Skin of body (tissue), 1 donor: ENCODE measurements at regions not wholly inside any gene's neighbourhood (a gene's known extent, or its start where the extent isn't known, plus 50 kb on each side); places are given as distances from the start of the nearest gene placed in this dataset.
"Not testable (repeated sequence)": the region's sequence is repeated elsewhere in the genome, so short reads cannot be mapped to it uniquely, and the experiment has no call there.

Experiments
- DNase-seq: peaks from one replicate; lab custom pipeline; 2025; lab: John Stamatoyannopoulos, UW

GRCh38 chrX:66914080-66914479 lies 275.2 kb upstream of the EDA2R start:
- DNase-seq = no peak

DNA sequence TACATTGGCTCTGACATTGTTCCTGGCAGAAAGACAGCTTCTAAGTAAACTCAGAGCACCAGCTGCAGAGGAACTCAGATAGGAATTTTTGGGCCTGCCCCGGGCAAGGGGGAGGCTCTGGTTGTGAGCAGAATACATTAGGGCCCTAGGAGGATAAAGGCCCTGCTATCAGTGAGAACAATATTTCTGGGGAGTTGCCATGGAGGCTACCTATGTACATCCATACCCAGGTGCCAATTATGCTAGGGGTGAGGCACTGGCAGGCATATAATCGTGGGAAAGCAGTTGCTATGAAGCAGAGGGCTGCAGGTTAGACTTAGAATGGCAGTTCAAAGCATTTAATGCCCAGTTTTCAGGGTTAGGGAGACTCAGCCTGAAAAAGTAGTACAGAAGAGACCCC lies 273.5 kb upstream of the EDA2R start:
- no peak for DNase-seq

GRCh38 chrX:66902081-66902480 lies 263.2 kb upstream of the EDA2R start:
- no peak for DNase-seq

DNA sequence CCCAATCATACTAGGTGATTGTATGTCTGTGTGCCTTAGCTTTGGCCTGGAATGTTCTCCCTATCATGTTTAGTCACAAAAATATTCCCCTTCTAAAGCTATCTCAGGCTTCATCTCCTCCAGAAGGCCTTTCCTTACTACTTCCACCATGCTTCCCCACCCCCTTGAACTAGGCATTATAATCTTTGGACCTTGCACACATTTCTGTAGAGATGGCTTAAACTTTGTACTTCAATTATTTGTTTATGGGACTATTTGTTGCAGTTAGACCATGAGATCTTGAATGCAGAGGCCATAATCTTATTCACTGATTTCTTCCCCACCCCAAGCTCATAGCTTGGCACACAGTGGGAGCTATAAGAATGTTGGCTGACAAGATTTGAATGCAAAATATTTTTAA lies 262.0 kb upstream of the EDA2R start:
- DNase-seq = no peak

DNA sequence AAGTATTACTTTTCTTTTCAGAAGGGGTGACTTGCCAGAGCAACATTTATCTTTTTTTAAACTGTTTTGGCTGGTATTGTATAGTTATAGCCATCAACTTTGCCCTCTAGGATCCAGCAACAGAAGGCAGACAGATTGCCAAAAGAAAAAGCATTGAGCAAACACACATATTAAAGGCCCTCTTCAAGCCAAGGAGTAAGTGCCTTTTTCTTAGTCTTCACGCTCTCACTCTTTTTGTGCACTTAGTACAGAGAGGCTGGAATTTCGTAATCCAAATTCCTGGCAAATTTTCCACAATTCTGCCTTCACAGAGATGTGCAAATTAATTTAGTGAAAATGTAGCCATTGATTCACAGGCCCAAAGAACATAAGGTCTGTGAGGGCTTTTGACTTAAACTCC lies 253.1 kb upstream of the EDA2R start:
- no peak for DNase-seq

DNA sequence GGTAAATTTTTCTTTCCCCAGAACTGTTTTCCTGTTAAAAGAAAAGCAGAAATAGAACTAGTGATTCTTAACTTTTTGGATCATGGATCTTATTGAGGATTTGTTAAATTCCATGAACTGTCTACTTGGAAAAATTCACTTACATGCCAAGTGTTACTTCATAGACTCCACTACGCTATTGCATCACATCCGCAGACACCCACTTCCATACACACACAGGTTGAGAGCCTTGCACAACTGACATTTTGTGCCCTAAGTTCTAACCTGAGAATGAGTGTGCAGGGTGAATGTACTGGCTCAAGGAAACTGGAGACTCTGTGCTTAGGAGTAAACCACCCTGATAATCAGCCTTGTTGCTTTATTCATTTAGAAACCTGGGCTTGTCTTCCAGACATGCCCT lies 250.5 kb upstream of the EDA2R start:
- DNase-seq = no peak

- DNase-seq = no peak
Observed at GRCh38 chrX:66882101-66882500, 243.2 kb upstream of the EDA2R start.

DNA sequence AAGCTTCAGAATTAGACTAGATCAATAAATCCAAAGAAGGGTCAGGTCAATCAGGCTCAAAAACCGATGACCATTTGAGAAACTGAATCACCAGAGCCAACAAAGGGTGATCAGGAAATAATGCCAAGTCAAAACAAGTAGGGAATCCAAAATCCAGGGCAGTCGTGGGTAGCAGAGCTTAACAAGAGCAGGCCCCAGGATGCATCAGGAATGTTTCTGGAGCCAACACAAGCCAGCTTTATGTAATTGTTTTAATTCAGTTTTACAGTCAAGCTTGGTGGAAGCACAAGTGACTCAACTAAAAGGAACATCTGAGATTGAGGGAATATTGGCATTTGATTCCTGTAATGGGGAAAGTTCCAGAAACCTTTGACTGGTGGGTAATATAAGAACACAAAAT lies 237.9 kb upstream of the EDA2R start:
- DNase-seq = no peak

DNA sequence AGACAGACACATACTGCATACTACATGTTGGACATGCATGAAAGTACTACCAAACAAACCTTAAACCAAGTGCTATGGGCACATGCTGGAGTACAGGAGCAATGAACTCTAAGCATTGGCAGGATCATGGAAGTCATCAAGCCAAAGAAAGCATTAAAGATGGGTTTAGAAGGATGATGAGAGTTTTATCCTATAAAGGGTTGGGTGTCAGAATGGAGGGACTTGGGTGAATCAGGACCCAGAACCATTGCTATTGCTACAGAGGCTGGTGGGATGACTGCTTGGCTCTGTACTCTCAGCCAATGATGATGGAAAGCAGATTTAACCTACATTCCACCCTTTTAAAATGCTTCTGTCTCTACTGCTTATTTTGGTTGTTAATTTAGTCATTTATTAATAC lies 233.9 kb upstream of the EDA2R start:
- no peak for DNase-seq

GRCh38 chrX:66863721-66864120 lies 224.8 kb upstream of the EDA2R start:
- no peak for DNase-seq

- no peak for DNase-seq
Observed at GRCh38 chrX:66833426-66833825, 194.5 kb upstream of the EDA2R start.

DNA sequence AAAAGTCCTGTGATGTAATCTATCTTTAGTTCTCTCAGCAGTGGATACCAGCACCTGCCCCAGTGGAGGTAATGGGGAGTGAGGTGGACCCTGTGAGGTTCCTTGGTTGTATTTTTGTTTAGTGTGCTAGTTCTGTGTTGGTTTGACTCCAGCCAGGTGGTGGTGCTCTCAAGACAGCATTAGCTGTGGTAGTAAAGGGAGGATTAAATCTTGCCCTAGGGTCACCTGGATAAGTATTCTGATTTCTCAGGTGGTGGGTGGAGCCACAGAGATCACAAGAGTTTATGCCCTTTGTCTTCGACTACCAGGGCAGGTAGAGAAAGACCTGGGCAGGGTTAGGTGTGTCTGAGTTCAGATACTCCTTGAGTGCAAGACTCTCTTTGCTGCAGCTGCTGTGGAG lies 176.3 kb upstream of the EDA2R start:
- DNase-seq = no peak

DNA sequence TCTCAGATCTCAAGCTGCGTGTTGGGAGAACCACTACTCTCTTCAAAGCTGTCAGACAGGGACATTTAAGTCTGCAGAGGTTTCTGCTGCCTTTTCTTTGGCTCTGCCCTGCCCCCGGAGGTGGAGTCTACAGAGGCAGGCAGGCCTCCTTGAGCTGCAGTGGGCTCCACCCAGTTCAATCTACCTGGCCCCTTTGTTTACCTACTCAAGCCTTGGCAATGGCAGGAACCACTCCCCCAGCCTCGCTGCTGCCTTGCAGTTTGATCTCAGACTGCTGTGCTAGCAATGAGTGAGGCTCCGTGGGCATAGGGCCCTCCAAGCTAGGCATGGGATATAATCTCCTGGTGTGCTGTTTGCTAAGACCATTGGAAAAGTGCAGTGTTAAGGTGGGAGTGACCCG lies 155.6 kb upstream of the EDA2R start:
- DNase-seq = not testable (repeated sequence)

- DNase-seq = no peak
Observed at GRCh38 chrX:66766318-66766717, 127.4 kb upstream of the EDA2R start.

DNA sequence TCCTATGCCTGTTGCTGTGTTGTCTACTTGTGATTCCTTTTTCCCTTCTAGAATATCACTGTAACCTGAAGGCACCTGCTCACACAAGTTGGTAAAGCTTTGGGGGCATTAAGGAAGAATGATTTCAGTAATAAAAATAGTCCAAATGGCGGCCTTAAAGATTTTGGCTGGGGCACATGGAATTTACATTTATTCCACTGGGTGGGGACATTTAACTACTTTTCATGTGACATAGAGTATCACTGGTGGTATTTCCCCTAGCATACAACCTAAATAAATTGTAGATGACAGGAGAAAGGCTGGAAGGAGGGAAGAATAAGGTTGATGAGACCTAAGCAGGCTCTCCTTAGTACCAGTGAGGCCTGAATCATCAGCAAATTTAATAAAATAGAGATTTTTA lies 121.8 kb upstream of the EDA2R start:
- DNase-seq = no peak

DNA sequence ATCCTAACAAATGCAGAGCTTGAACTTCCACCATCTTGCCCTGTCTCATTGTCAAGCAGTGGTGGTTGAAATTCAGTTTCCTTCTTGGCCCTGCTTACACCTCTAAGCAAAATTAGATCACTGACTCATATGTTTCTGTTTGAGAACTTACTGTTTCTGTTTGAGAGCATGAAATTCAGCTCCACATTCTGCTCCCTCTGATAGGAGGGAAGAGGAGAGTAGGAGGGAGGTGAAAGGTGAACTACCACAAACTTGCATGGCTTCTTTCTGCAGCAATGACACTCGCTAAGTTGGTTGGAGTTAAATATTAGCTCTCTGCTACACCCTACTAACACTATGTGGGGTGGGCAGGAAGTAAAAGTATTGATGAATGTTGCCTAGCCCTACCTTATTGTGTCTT lies 117.8 kb upstream of the EDA2R start:
- no peak for DNase-seq

DNA sequence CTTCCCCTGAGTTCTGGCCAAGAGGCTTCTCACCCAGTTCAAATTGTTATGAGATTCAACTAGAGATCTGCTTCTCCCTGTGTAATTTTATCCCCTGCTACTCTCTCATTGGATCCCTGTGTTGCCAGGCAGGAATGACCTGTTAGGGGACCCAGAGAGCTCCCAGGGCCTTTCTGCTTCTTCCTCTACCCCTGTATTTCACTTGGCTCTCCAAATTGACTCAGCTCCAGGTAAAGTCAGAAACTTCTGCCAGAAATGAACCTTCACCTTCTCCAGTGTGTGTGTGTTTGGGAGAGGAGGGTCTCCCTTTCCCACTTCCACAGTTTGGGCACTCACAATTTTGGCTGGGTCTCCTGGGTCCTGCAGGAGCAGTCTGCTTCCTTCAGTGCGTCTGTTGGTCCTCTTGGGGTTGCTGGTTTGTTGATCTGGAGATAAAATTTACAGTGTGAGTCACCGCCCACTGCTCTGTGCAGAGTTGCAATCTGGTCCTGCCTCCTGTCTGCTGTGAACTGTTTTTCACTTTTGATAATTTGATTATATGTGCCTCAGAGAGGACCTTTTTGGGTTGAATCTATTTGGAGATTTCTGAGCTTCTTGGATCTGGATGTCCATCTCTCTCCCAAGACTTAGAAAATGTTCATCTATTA lies 112.4 kb upstream of the EDA2R start:
- DNase-seq = no peak

DNA sequence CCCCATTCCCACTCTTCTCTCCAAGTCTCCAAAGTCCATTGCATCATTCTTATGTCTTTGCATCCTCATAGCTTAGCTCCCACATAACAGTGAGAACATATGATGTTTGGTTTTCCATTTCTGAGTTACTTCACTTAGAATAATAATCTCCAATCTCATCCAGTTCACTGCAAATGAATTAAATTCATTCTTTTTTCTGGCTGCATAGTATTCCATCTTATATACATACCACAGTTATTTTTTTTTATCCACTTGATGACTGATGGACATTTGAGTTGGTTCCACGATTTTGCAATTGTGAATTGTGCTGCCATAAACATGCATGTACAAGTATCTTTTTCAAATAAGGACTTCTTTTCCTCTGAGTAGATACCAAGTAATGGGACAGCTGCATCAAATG lies 105.6 kb upstream of the EDA2R start:
- not testable (repeated sequence) for DNase-seq

DNA sequence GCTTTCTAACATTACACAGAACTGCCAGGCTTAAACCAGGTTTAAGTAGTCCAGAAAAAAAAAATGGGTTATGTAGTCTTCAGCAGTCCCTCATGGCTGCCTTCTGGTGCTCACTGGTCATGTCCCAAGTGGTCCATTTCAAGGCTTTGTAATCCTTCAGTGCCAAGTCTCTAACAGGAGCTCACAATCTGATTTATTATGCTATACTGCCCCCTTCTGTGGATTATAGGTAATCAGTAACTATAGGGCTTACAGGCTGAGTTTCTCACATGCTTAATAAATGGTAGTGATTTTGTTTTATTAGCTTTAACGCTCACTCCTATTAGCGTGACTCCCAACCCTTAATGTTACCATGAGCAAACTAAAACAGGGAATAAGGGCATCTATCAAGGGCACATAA lies 92.5 kb upstream of the EDA2R start:
- no peak for DNase-seq

- DNase-seq = peak; percentile 20
Observed at GRCh38 chrX:66728818-66729271, 90.0 kb upstream of the EDA2R start.

DNA sequence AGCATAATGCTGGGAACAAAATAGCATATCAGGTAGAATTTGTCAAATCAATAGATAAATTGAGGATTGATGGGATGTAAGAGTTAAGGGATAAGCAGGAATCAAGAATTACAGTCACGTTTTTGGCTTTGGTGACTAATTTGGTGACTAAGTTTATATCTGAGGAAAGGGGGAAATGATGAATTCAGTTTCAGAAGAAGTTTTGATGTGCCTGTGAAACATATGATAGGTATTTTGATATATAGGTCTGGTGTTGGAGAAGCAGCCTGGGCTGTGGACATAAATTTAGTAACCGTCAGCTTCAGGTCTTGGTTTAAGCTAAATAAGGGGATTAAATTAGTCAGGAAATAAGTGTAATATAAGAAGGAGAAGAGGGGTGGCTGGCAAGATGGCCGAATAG lies 79.0 kb upstream of the EDA2R start:
- DNase-seq = no peak

DNA sequence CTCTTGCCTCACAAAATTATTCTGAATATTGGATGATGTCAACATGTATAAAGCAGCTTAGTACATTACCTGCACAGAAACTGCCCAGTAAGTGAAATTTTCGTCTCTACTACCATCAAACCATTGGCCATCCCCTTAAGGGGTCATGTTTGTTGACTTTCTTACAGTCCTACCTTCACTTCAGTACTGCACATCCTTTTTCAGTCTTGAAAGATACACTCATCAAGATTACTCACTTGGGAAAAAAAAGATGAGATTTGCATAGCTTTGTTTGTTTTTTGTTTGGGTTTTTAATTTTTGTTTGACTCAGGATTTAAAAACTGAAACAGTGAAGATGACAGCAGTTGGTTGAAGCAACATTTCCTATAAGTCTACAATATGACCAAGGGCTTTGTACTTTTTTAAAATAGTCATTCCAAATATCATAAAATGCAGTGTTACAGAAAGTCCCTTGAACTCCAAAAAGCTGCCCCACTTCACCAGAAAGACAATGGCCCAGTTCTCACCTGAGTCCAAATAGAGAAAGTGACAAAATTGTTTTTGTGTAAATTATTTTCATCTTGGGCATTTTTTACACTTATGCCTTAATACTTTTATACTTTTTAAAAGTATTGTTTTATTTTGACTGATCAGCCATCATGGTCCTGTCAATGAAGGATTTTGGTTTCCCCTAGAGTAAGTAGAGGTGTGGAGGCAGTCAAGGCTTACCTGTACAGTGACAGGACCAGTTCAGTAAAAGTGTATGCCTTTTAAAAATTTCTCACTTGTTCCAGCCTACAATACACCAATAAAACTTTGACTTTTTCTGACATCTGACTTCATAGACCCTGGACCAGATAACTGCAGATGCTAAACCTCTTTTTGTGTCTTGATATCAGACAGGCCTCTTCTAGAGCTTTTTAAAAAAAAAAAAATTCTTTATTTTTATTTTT lies 59.7 kb upstream of the EDA2R start:
- no peak for DNase-seq

DNA sequence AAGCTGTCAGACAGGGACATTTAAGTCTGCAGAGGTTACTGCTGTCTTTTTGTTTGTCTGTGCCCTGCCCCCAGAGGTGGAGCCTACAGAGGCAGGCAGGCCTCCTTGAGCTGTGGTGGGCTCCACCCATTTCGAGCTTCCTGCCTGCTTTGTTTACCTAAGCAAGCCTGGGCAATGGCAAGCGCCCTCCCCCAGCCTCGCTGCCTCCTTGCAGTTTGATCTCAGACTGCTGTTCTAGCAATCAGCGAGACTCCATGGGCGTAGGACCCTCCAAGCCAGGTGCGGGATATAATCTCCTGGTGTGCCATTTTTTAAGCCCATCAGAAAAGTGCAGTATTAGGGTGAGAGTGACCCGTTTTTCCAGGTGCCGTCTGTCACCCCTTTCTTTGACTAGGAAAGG lies 53.6 kb upstream of the EDA2R start:
- DNase-seq = not testable (repeated sequence)
